Glutamatergic neuron (in vitro differentiated cells): ENCODE measurements at regions not wholly inside any gene's neighbourhood (a gene's known extent, or its start where the extent isn't known, plus 50 kb on each side); places are given as distances from the start of the nearest gene placed in this dataset.

Experiments used
- DNase-seq: peaks from one replicate; pipeline ENCODE4 v3.0.0; 2022
- H3K27ac Mint-ChIP-seq: one replicate; pipeline ENCODE4 v1.8.0; 2020; ENCODE audit warnings: mild to moderate bottlenecking, mixed read lengths, inconsistent platforms; ENCODE audit not compliant: unreplicated experiment
- H3K27me3 Mint-ChIP-seq: one replicate; pipeline ENCODE4 v1.8.0; 2020; ENCODE audit warnings: mild to moderate bottlenecking, moderate library complexity, mixed read lengths, inconsistent platforms; ENCODE audit not compliant: unreplicated experiment
- H3K36me3 Mint-ChIP-seq: one replicate; pipeline ENCODE4 v1.8.0; 2020; ENCODE audit warnings: mild to moderate bottlenecking, mixed read lengths, inconsistent platforms; ENCODE audit not compliant: unreplicated experiment
- H3K4me1 Mint-ChIP-seq: one replicate; pipeline ENCODE4 v1.8.0; 2020; ENCODE audit warnings: mild to moderate bottlenecking, low read depth, mixed read lengths, inconsistent platforms; ENCODE audit not compliant: unreplicated experiment
- H3K4me3 Mint-ChIP-seq: one replicate; pipeline ENCODE4 v1.8.0; 2020; ENCODE audit warnings: mild to moderate bottlenecking, mixed read lengths, inconsistent platforms; ENCODE audit not compliant: unreplicated experiment
- H3K9me3 Mint-ChIP-seq: one replicate; pipeline ENCODE4 v1.8.0; 2020; ENCODE audit warnings: mild to moderate bottlenecking, moderate library complexity, mixed read lengths, inconsistent platforms; ENCODE audit not compliant: unreplicated experiment
- TF ChIP-seq, protein P1 (sequence below): fragments of 200-600 bp; sonication (generic); IDR thresholded peaks from one replicate; pipeline ENCODE4 v1.5.0; 2021; ENCODE audit not compliant: partially characterized antibody, unreplicated experiment

DNA sequence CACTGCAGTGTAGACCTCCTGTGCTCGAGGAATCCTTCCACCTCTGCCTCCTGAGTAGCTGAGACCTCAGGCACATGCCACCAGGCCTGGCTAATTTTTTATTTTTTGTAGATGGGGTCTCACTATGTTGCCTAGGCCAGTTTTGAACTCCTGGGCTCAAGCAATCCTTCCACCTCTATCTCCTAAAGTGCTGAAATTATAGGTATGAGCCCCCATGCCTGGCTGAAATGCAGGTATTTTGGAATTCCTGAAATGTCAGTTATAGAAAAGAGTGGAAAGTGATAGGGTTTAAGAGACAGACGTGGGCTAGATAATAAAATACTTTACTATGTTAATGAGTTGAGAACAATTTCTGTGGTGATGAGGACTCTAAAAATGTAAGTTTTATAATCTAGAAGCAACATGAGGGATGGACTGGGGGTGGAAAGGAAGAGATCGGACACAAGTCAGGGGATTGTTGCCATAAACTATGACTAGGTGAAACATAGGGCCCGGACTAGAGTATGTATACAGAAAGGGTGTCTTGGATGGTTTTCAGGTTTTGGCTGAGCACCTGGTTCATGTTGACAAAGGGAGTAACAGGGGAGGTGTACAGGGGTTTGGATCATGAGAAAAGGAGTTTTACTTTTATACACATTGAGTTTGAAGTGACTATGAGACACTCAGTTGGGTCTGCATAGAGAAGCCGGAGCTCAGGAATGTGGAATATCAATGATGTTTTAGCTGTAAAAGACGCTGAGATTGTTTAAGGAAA lies 165.6 kb upstream of the STARD13 start:
- Mint-ChIP-seq H3K27me3 (peaks cover 3% of the 10 kb centered on the region), H3K4me1 (no peaks in the 10 kb centered on the region), H3K27ac (no peak overlapping the region), H3K4me3 (no peak overlapping the region), H3K9me3 (peaks cover 1% of the 10 kb centered on the region), H3K36me3 (no peaks in the 10 kb centered on the region)
- TF ChIP-seq, protein P1, sequence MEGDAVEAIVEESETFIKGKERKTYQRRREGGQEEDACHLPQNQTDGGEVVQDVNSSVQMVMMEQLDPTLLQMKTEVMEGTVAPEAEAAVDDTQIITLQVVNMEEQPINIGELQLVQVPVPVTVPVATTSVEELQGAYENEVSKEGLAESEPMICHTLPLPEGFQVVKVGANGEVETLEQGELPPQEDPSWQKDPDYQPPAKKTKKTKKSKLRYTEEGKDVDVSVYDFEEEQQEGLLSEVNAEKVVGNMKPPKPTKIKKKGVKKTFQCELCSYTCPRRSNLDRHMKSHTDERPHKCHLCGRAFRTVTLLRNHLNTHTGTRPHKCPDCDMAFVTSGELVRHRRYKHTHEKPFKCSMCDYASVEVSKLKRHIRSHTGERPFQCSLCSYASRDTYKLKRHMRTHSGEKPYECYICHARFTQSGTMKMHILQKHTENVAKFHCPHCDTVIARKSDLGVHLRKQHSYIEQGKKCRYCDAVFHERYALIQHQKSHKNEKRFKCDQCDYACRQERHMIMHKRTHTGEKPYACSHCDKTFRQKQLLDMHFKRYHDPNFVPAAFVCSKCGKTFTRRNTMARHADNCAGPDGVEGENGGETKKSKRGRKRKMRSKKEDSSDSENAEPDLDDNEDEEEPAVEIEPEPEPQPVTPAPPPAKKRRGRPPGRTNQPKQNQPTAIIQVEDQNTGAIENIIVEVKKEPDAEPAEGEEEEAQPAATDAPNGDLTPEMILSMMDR, result no peak
- DNase-seq, result no peak

DNA sequence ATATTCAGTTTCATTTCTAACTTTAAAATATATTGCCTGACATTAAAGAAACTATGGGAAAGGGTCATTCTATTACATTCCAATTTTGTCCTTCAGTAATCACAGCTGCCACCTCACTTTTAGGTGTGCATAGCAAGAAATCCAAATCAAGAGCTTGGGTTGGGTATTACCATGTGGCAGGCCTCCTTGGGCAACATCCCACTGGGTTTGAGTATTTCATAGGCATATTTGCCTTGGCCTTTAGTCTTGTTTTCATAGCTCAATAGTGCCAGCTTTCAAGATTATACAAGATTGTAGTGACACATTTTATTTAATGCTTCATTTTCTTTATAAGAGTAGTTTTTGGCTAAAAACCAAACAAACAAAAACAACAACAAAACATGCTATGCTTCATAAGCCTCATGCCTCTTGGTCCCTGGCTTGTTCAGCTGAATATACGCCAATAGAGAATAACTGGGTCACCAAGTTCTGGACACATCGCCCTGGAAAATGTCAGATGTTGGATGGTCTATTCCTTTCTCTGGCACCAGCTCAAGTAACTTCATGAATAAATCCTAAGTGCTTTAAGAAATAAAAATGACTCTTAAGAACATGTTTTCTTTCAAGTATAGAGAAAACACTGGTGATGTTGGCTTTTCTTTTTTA lies 167.4 kb upstream of the STARD13 start:
- H3K4me3 Mint-ChIP-seq, result no peak overlapping the region
- H3K36me3 Mint-ChIP-seq, result no peaks in the 10 kb centered on the region
- H3K27ac Mint-ChIP-seq, result no peak overlapping the region
- H3K4me1 Mint-ChIP-seq, result no peaks in the 10 kb centered on the region
- TF ChIP-seq, protein P1, result no peak
- H3K9me3 Mint-ChIP-seq, result peaks cover 1% of the 10 kb centered on the region
- DNase-seq, result no peak
- peaks cover 3% of the 10 kb centered on the region for H3K27me3 Mint-ChIP-seq

DNA sequence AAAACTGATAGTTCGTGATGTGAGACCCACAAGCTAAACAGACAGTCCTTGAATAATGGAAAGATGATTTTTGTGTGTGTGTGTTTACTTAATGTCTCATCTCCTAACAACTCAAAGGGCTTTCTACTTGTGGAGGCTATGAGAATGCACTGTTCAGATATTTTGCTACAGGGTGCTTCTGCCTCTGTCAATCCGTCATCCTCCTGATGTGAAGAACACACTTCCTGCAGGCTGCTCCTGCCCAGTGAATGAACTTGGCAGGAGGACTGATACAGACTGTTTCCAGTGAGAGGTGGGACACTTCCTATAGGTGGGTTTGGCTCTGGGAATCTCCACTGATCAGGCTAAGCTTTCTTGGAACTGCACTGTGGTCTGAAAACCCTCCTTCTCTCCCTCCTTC lies 168.4 kb upstream of the STARD13 start:
- no peaks in the 10 kb centered on the region for H3K36me3 Mint-ChIP-seq
- H3K9me3 Mint-ChIP-seq, result peaks cover 1% of the 10 kb centered on the region
- H3K4me3 Mint-ChIP-seq, result no peak overlapping the region
- H3K27me3 Mint-ChIP-seq, result peaks cover 3% of the 10 kb centered on the region
- no peak overlapping the region for H3K27ac Mint-ChIP-seq
- TF ChIP-seq, protein P1, result no peak
- DNase-seq, result no peak
- H3K4me1 Mint-ChIP-seq, result no peaks in the 10 kb centered on the region

DNA sequence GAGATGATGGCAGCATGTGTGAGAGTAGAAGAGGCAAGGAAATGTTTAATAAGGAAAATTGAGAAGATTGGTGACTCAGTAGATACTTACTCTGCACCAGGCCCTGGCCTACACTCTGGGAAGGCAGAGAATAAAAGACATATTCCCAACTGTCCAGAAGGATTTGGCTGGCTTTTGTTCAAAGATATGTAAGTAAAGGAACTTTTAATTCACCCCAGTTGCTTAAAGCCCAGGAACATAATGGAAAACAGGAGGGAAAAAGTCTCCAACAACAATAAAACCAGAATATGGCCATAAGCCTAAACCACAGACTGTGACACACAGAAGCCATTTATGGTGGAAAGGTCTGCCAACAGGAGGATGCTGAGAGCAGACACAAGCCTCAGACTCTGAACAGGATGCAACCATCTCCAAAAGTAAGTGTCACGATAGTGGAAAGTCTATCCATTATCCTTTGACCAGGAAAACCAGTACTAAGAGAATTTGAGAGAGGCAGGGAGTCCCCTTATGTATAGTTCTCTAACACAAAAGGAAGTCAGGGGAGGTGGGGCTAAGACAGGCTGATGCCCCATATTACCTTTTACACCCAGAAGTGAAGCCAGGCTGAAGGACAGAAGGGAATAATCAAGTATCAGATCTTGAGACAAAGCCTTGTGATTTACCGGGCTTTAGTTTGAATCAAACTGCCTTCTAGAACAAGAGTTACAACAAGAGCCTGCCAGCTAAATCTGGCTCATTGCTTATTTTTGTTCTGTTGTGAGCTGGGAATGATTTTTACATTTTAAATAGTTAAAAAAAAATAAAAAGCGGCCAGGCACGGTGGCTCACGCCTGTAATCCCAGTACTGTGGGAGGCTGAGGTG lies 169.5 kb upstream of the STARD13 start:
- Mint-ChIP-seq H3K36me3 (peaks cover 6% of the 10 kb centered on the region), H3K27me3 (peaks cover 5% of the 10 kb centered on the region), H3K4me1 (no peaks in the 10 kb centered on the region), H3K9me3 (peaks cover 1% of the 10 kb centered on the region), H3K4me3 (no peak overlapping the region), H3K27ac (no peak overlapping the region)
- TF ChIP-seq, protein P1, result no peak
- no peak for DNase-seq

DNA sequence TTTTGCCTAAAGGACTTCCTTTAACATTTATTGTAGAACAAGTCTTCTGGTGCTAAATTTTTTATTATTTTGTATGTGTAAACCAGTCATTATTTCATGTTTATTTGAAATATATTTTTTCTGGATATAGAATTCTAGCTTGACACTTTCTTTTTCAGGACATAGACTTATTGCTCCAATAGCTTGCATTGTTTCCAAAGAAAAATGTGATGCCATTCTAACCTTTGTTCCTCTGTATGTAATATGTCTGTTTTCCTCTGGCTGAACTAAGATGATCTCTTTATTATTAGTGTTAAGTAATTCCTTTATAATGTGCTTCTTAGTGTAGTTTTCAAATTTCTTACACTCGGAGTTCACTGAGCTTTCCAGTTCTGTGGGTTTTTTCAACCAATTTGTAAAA lies 174.1 kb upstream of the STARD13 start:
- TF ChIP-seq, protein P1, result no peak
- H3K27ac Mint-ChIP-seq, result no peak overlapping the region
- H3K27me3 Mint-ChIP-seq, result peaks cover 2% of the 10 kb centered on the region

More for the DNA sequence above, 174.1 kb upstream of the STARD13 start:
- H3K4me3 Mint-ChIP-seq, result no peak overlapping the region
- H3K36me3 Mint-ChIP-seq, result peaks cover 6% of the 10 kb centered on the region
- no peaks in the 10 kb centered on the region for H3K9me3 Mint-ChIP-seq
- no peak for DNase-seq
- H3K4me1 Mint-ChIP-seq, result no peaks in the 10 kb centered on the region
